ENCODE measurements at regions not wholly inside any gene's neighbourhood (a gene's known extent, or its start where the extent isn't known, plus 50 kb on each side); places are given as distances from the start of the nearest gene placed in this dataset.

- no peak overlapping the region for H3K4me3 ChIP-seq
- H3K36me3 ChIP-seq (ENCODE audit: control insufficient read depth in 4 of 4, insufficient read depth in 4 of 4, low read length in 4 of 4), result no peaks in the 10 kb centered on the region
- no peak overlapping the region for H3K27ac ChIP-seq (ENCODE audit: low read depth in 1 of 2, low read length in 1 of 2)
- H3K9ac ChIP-seq (ENCODE audit: insufficient read depth in 1 of 2, low read length in 2 of 2), result no peak overlapping the region
- 81 to 82% methylated on average over 5 of the region's 5 CpGs for WGBS, 2 donors
- no peaks in the 10 kb centered on the region for H3K27me3 ChIP-seq (ENCODE audit: control insufficient read depth in 3 of 3, insufficient read depth in 3 of 3, low read length in 2 of 3)
- no peak for ATAC-seq (ENCODE audit: insufficient read depth, low FRiP score)
- H3K4me1 ChIP-seq (ENCODE audit: control insufficient read depth in 5 of 5, insufficient read depth in 5 of 5, low read length in 5 of 5), result no peaks in the 10 kb centered on the region
- H3K9me3 ChIP-seq (ENCODE audit: control insufficient read depth in 4 of 4, insufficient read depth in 3 of 4, low read length in 3 of 4), result peaks cover 0 to 3% (median 0%) of the 10 kb centered on the region in 4 donors
- no peak for TF ChIP-seq CTCF (IDR thresholded peaks at IDR 0.05; ENCODE audit: control extremely low read depth, extremely low read depth)
- DNase-seq, result no peak
Measured at GRCh38 chrX:23524467-23524866, 142.8 kb upstream of the PRDX4 start.

- TF ChIP-seq CTCF (IDR thresholded peaks at IDR 0.05; ENCODE audit: control extremely low read depth, extremely low read depth), result no peak
- H3K9me3 ChIP-seq (ENCODE audit: control insufficient read depth in 4 of 4, insufficient read depth in 3 of 4, low read length in 3 of 4), result peaks cover 0 to 3% (median 0%) of the 10 kb centered on the region in 4 donors
- ATAC-seq (ENCODE audit: insufficient read depth, low FRiP score) (no peak), DNase-seq (no peak)
- H3K9ac ChIP-seq (ENCODE audit: insufficient read depth in 1 of 2, low read length in 2 of 2), result no peak overlapping the region
- WGBS, 2 donors, result 62 to 75% methylated on average over 1 of the region's 1 CpG
- H3K36me3 ChIP-seq (ENCODE audit: control insufficient read depth in 4 of 4, insufficient read depth in 4 of 4, low read length in 4 of 4), result no peaks in the 10 kb centered on the region
- no peak overlapping the region for H3K4me3 ChIP-seq
- no peaks in the 10 kb centered on the region for H3K4me1 ChIP-seq (ENCODE audit: control insufficient read depth in 5 of 5, insufficient read depth in 5 of 5, low read length in 5 of 5)
- no peak overlapping the region for H3K27ac ChIP-seq (ENCODE audit: low read depth in 1 of 2, low read length in 1 of 2)
- H3K27me3 ChIP-seq (ENCODE audit: control insufficient read depth in 3 of 3, insufficient read depth in 3 of 3, low read length in 2 of 3), result no peaks in the 10 kb centered on the region
Measured at GRCh38 chrX:23525531-23525930, 141.8 kb upstream of the PRDX4 start.

GRCh38 chrX:23540532-23540931, 126.8 kb upstream of the PRDX4 start:
- ATAC-seq (ENCODE audit: insufficient read depth, low FRiP score), result no peak
- no peak for DNase-seq
- Histone ChIP-seq H3K27me3 (ENCODE audit: control insufficient read depth in 3 of 3, insufficient read depth in 3 of 3, low read length in 2 of 3) (peaks cover 0 to 3% (median 3%) of the 10 kb centered on the region in 3 donors), H3K36me3 (ENCODE audit: control insufficient read depth in 4 of 4, insufficient read depth in 4 of 4, low read length in 4 of 4) (no peaks in the 10 kb centered on the region), H3K9ac (ENCODE audit: insufficient read depth in 1 of 2, low read length in 2 of 2) (no peak overlapping the region), H3K9me3 (ENCODE audit: control insufficient read depth in 4 of 4, insufficient read depth in 3 of 4, low read length in 3 of 4) (peaks cover 0 to 6% (median 0%) of the 10 kb centered on the region in 4 donors), H3K4me3 (no peak overlapping the region), H3K4me1 (ENCODE audit: control insufficient read depth in 5 of 5, insufficient read depth in 5 of 5, low read length in 5 of 5) (no peaks in the 10 kb centered on the region), H3K27ac (ENCODE audit: low read depth in 1 of 2, low read length in 1 of 2) (no peak overlapping the region)
- no peak for TF ChIP-seq CTCF (IDR thresholded peaks at IDR 0.05; ENCODE audit: control extremely low read depth, extremely low read depth)
- 82 to 88% methylated on average over 9 of the region's 9 CpGs for WGBS, 2 donors

- H3K36me3 ChIP-seq (ENCODE audit: control insufficient read depth in 4 of 4, insufficient read depth in 4 of 4, low read length in 4 of 4), result no peaks in the 10 kb centered on the region
- no peaks in the 10 kb centered on the region for H3K4me1 ChIP-seq (ENCODE audit: control insufficient read depth in 5 of 5, insufficient read depth in 5 of 5, low read length in 5 of 5)
- ATAC-seq (ENCODE audit: insufficient read depth, low FRiP score) (no peak), DNase-seq (no peak)
- no peak overlapping the region for H3K27ac ChIP-seq (ENCODE audit: low read depth in 1 of 2, low read length in 1 of 2)
- WGBS, 2 donors, result 86 to 94% methylated on average over 5 of the region's 5 CpGs
- no peaks in the 10 kb centered on the region for H3K9me3 ChIP-seq (ENCODE audit: control insufficient read depth in 4 of 4, insufficient read depth in 3 of 4, low read length in 3 of 4)
- no peak overlapping the region for H3K9ac ChIP-seq (ENCODE audit: insufficient read depth in 1 of 2, low read length in 2 of 2)
- no peak for TF ChIP-seq CTCF (IDR thresholded peaks at IDR 0.05; ENCODE audit: control extremely low read depth, extremely low read depth)
- H3K4me3 ChIP-seq, result no peak overlapping the region
- H3K27me3 ChIP-seq (ENCODE audit: control insufficient read depth in 3 of 3, insufficient read depth in 3 of 3, low read length in 2 of 3), result peaks cover 0 to 4% (median 2%) of the 10 kb centered on the region in 3 donors
Measured at GRCh38 chrX:23548164-23548563, 119.1 kb upstream of the PRDX4 start.
